SK-N-SH (cell line): ENCODE measurements at regions not wholly inside any gene's neighbourhood (a gene's known extent, or its start where the extent isn't known, plus 50 kb on each side); places are given as distances from the start of the nearest gene placed in this dataset.

ENCODE experiments used
- CTCF ChIP-seq: fragments of 200-600 bp; sonication (generic); IDR thresholded peaks from 2 replicates; pipeline ENCODE4 v1.6.1; 2017; ENCODE audit warnings: antibody characterized with exemption, mild to moderate bottlenecking, moderate library complexity
- EP300 ChIP-seq, 2 experiments: IDR thresholded peaks; 2 replicates each; pipeline versions ENCODE4 v1.4.0 to v1.6.1; 2012; ENCODE audit warnings: borderline replicate concordance in 1 of 2, low read depth in 1 of 2, low read length in 1 of 2
- FOXM1 ChIP-seq: IDR thresholded peaks from 2 replicates; pipeline ENCODE4 v1.4.0; 2012; ENCODE audit warnings: low read depth, mild to moderate bottlenecking
- IRF3 ChIP-seq: fragments of 150-350 bp; IDR thresholded peaks from 2 replicates; pipeline ENCODE4 v1.6.1; 2016; ENCODE audit warnings: mild to moderate bottlenecking, low read depth, low read length
- NFIC ChIP-seq: IDR thresholded peaks from 2 replicates; pipeline ENCODE4 v1.4.0; 2012; ENCODE audit warnings: borderline replicate concordance
- SMC3 ChIP-seq: IDR thresholded peaks from 2 replicates; pipeline ENCODE4 v1.6.1; 2012; ENCODE audit warnings: low read depth, low read length, improper control_type of control experiment
- YY1 ChIP-seq: IDR thresholded peaks from 2 replicates; pipeline ENCODE4 v1.4.0; 2012; ENCODE audit warnings: low read depth, mild to moderate bottlenecking
- ZBTB33 ChIP-seq: IDR thresholded peaks from 2 replicates; pipeline ENCODE4 v1.4.0; 2012; ENCODE audit warnings: low read depth, borderline replicate concordance

GRCh38 chr9:108710424-108710823, 145.4 kb downstream of the ACTL7B start:
- no peak for TF ChIP-seq ZBTB33
- TF ChIP-seq CTCF = no peak
- TF ChIP-seq EP300 (IDR thresholded peaks at IDR 0.05; ENCODE audit: borderline replicate concordance in 1 of 2, low read depth in 1 of 2, low read length in 1 of 2) = no peak
- no peak for TF ChIP-seq NFIC
- no peak for TF ChIP-seq FOXM1
- no peak for TF ChIP-seq IRF3
- TF ChIP-seq SMC3 = no peak
- no peak for TF ChIP-seq YY1
